ENCODE measurements at regions not wholly inside any gene's neighbourhood (a gene's known extent, or its start where the extent isn't known, plus 50 kb on each side); places are given as distances from the start of the nearest gene placed in this dataset.

DNA sequence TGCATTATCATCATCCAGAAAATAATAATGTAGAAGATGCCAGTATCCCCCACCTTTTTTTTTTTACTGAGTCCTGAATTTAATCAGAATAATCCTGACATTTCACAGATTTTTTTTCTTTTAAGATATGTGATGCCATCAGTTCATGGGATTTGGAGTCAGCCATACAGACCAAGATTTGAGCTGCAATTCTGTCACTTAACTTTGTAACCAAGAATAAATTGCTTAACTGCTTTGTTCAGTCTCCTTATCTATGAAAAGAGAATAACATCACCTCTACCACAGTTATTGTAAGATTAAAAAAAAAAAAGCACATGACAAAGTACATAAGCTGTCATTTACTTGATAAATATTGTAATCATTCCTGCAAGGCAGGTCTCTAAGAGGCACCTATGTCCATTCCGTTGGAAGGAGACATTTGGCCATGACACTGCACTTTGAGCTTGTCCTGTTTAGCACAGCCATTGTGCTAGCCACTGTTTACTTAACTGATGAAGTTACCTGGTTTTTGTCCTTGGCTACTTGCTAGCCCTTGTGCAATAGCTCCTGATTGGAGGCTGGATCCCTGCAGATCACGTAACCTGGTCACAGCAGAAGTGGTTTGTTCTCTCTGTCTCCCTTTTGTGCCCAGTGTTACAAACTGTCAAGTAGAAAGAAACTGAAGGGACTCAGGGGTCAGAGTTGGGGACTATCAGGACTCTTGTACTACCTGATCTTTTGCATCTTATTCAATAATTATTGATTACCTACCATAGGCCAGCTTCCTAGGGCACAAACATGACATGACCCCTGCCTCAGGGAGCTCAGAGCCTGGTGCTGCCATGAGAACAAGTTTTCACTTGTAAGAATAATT lies 306.0 kb downstream of the WDR72 start:
- H3K4me3 ChIP-seq (ENCODE audit: low read length) = no peak overlapping the region
- TF ChIP-seq, protein P1, sequence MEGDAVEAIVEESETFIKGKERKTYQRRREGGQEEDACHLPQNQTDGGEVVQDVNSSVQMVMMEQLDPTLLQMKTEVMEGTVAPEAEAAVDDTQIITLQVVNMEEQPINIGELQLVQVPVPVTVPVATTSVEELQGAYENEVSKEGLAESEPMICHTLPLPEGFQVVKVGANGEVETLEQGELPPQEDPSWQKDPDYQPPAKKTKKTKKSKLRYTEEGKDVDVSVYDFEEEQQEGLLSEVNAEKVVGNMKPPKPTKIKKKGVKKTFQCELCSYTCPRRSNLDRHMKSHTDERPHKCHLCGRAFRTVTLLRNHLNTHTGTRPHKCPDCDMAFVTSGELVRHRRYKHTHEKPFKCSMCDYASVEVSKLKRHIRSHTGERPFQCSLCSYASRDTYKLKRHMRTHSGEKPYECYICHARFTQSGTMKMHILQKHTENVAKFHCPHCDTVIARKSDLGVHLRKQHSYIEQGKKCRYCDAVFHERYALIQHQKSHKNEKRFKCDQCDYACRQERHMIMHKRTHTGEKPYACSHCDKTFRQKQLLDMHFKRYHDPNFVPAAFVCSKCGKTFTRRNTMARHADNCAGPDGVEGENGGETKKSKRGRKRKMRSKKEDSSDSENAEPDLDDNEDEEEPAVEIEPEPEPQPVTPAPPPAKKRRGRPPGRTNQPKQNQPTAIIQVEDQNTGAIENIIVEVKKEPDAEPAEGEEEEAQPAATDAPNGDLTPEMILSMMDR (IDR thresholded peaks at IDR 0.05; ENCODE audit: insufficient read depth, low read depth, low read length, missing control alignments) = no peak

DNA sequence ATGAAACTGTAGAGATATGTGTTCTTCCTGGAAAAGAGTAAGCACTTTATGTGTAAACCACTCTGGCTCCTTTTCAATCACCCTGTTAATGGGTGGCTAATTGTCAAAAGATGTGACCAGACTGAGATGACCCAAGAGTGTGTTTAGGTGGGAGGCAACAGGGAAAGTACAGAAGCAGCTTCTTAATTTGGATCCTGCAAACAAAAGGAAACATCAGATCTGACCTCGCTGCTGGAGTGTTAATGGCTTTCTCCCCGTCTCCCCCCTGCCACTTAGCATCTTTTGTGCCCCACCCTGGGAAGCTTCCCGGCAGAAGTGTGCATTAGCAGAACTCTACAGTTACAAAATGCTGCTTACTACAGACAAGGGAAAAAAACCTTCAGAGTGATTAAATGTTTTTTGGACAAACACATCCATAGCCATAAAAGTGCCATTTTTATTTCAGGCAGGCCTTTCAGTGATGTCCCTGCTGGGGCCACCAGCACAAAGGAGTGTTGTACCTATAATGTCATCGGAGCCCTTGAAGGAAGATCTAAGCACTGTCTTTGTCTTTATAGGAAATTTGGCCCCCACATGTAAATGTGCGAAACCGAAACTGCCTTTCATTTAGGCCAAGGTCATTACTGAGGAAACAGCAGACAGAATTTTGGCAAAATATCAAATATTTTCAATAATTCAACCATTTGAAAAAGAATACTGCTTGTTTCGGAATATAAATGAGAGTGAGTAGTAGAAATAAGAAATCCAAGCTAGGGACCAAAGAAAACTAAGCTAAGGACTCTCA lies 311.0 kb downstream of the WDR72 start:
- TF ChIP-seq, protein P1 (IDR thresholded peaks at IDR 0.05; ENCODE audit: insufficient read depth, low read depth, low read length, missing control alignments) = no peak
- no peak overlapping the region for H3K4me3 ChIP-seq (ENCODE audit: low read length)
- DNase-seq (ENCODE audit: low read depth) = no peak

More for the DNA sequence above, 306.0 kb downstream of the WDR72 start:
- DNase-seq (ENCODE audit: low read depth) = no peak

DNA sequence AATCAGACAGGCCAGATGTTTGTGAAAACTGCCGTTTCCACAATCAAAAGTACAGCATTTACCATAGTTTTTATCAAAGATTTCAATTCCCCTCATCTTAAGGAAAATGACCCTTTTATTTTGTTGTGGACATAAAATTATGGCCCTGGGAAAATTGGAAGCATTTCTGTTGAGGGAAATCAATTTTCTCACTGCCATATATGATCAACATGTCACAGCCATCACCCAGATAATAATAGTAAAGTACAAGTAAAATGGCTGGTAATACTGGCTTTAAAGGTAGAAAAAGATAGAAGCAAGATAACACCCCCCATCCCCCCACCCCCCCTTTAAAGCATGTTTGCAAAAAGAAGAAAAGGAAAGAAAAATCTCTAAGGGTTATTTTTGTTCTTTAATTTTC lies 311.7 kb downstream of the WDR72 start:
- TF ChIP-seq, protein P1 (IDR thresholded peaks at IDR 0.05; ENCODE audit: insufficient read depth, low read depth, low read length, missing control alignments) = no peak
- no peak overlapping the region for H3K4me3 ChIP-seq (ENCODE audit: low read length)
- no peak for DNase-seq (ENCODE audit: low read depth)

DNA sequence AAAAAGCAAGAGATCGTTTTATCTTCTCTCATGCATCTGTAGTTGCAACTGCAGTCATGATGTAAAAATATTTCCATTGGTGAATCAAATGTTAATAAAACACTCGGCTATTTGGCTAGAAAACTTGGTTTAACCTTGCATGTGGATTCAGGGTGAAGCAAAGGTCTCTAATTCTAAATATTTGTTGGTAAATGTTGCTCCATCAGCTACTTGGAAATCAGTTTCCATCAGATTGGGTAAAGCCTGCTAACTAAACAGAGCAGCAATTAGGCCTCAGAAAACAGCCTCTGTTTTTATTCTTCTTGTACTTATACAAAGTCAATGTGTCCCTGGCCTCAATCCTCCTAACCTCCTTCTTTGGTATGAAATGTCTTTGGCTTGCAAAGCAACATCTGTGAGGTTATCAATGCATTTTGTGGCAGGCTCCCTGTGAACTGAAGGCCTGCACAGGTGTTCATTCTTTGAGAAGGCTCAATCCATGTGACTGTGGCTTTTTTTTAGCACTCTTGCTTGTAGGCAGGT lies 312.3 kb downstream of the WDR72 start:
- TF ChIP-seq, protein P1 (IDR thresholded peaks at IDR 0.05; ENCODE audit: insufficient read depth, low read depth, low read length, missing control alignments) = no peak
- H3K4me3 ChIP-seq (ENCODE audit: low read length) = no peak overlapping the region
- no peak for DNase-seq (ENCODE audit: low read depth)

DNA sequence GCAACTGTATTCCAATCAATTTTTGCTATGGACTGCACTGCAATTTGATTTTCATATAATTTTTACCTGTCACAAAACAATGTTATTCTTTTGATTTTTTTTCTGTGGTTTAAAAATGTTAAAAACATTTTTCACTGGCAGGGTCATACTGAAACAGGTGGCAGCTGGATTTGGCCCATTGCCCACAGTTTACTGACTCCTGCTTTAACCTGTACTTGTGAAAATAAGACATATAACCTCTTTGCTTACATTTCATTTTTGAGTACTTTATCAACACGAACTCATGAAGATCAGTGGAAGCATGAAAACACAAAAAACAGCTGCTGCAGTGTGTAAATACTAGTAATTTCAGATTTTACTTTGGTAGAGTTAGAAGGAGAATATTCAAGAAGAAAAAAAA lies 313.1 kb downstream of the WDR72 start:
- no peak overlapping the region for H3K4me3 ChIP-seq (ENCODE audit: low read length)
- TF ChIP-seq, protein P1 (IDR thresholded peaks at IDR 0.05; ENCODE audit: insufficient read depth, low read depth, low read length, missing control alignments) = no peak
- no peak for DNase-seq (ENCODE audit: low read depth)

DNA sequence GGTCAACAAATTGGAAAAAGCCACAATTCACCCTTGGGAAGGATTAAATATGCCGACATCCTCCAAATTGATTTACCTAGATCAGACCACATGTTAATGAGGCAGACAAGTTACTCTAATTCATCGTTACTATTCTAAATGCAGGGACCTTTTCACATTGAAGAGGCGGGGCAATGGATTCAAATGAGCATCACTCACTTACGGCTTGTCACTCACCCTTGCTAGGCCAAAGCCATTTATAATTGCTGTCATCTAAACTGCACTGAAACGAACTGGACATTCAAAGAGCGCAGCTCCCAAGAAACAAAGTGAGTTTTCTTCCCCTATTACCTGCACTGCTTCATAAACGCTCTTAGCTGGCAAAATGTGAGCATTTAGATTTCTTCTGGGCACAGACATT lies 313.9 kb downstream of the WDR72 start:
- no peak overlapping the region for H3K4me3 ChIP-seq (ENCODE audit: low read length)
- no peak for DNase-seq (ENCODE audit: low read depth)
- TF ChIP-seq, protein P1 (IDR thresholded peaks at IDR 0.05; ENCODE audit: insufficient read depth, low read depth, low read length, missing control alignments) = no peak

Measured in epithelial cell of esophagus (primary cell).